ENCODE measurements at regions not wholly inside any gene's neighbourhood (a gene's known extent, or its start where the extent isn't known, plus 50 kb on each side); places are given as distances from the start of the nearest gene placed in this dataset.

- TF ChIP-seq, protein P1, sequence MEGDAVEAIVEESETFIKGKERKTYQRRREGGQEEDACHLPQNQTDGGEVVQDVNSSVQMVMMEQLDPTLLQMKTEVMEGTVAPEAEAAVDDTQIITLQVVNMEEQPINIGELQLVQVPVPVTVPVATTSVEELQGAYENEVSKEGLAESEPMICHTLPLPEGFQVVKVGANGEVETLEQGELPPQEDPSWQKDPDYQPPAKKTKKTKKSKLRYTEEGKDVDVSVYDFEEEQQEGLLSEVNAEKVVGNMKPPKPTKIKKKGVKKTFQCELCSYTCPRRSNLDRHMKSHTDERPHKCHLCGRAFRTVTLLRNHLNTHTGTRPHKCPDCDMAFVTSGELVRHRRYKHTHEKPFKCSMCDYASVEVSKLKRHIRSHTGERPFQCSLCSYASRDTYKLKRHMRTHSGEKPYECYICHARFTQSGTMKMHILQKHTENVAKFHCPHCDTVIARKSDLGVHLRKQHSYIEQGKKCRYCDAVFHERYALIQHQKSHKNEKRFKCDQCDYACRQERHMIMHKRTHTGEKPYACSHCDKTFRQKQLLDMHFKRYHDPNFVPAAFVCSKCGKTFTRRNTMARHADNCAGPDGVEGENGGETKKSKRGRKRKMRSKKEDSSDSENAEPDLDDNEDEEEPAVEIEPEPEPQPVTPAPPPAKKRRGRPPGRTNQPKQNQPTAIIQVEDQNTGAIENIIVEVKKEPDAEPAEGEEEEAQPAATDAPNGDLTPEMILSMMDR (IDR thresholded peaks at IDR 0.05), result no peak
- TF ChIP-seq POLR2A (IDR thresholded peaks at IDR 0.05), result no peak
- TF ChIP-seq POLR2AphosphoS5 (IDR thresholded peaks at IDR 0.05), result no peak
- TF ChIP-seq EP300 (IDR thresholded peaks at IDR 0.05), result no peak
Observed at GRCh38 chr4:107216379-107216778, 180.3 kb upstream of the DKK2 start.
